AG04449 (cell line): ENCODE measurements at regions not wholly inside any gene's neighbourhood (a gene's known extent, or its start where the extent isn't known, plus 50 kb on each side); places are given as distances from the start of the nearest gene placed in this dataset.
A peak's percentile ranks its signal among the peaks of the same experiment; 100 is the strongest.

Source experiments
- CTCF ChIA-PET: fragments of 350-600 bp; formaldehyde crosslinking; extraction: SDS; loops from one replicate; lab custom pipeline; 2021; ENCODE audit warnings: antibody characterized with exemption; lab: Yijun Ruan, JAX
- POLR2A ChIA-PET: fragments of 400-600, 350-600 bp; formaldehyde crosslinking; extraction: SDS; loops from one replicate; lab custom pipeline; 2020; ENCODE audit warnings: antibody characterized with exemption, inconsistent platforms; lab: Yijun Ruan, JAX
- DNase-seq: peaks from one replicate; pipeline ENCODE4 v3.0.0-alpha.2; 2010; ENCODE audit warnings: low read depth, low spot score
- H3K4me3 ChIP-seq: 2 replicates; pipeline ENCODE4 v1.5.1; 2011; ENCODE audit warnings: low read depth, mild to moderate bottlenecking, control low read depth, low read length
- CTCF ChIP-seq: IDR thresholded peaks from one replicate; pipeline ENCODE4 v1.5.1; 2011; ENCODE audit warnings: mild to moderate bottlenecking, moderate library complexity, low read length, control low read depth, inconsistent platforms; ENCODE audit not compliant: insufficient read depth; ENCODE audit errors: missing control alignments

GRCh38 chr3:43996379-43997301, 245.0 kb upstream of the TOPAZ1 start:
- CTCF ChIA-PET: interaction anchor here (0.8 to 2.2 kb wide), 10 partner anchors 11 to 238 kb away, joined by 3 to 15 read pairs (median 4); no protein-coding TSS in a partner anchor
- peak overlapping the region; percentile 89 for H3K4me3 ChIP-seq

GRCh38 chr3:43997316-43997715, 244.4 kb upstream of the TOPAZ1 start:
- DNase-seq: no peak
- POLR2A ChIA-PET: no interaction called here
- CTCF ChIA-PET: interaction anchor here (0.9 to 1.0 kb wide), 2 partner anchors 229 to 230 kb away, joined by 3 to 4 read pairs; no protein-coding TSS in a partner anchor
- no peak for TF ChIP-seq CTCF
- H3K4me3 ChIP-seq: peak overlapping the region; percentile 89

More at GRCh38 chr3:43996379-43997301, 245.0 kb upstream of the TOPAZ1 start:
- POLR2A ChIA-PET: interaction anchor here (2.0 kb wide), 1 partner anchor 130 kb away, joined by 5 read pairs; no protein-coding TSS in a partner anchor
- no peak for DNase-seq
- TF ChIP-seq CTCF: peak; percentile 61

- peak overlapping the region; percentile 89 for H3K4me3 ChIP-seq
- POLR2A ChIA-PET: no interaction called here
- no peak for TF ChIP-seq CTCF
- DNase-seq: no peak
- CTCF ChIA-PET: interaction anchor here (0.9 to 1.0 kb wide), 2 partner anchors 229 to 231 kb away, joined by 3 to 4 read pairs; no protein-coding TSS in a partner anchor
These were observed 243.8 kb upstream of the TOPAZ1 start for GRCh38 chr3:43997788-43998369.

- ChIA-PET CTCF (interaction anchor here (0.9 to 1.0 kb wide), 2 partner anchors 230 to 232 kb away, joined by 3 to 4 read pairs; no protein-coding TSS in a partner anchor), POLR2A (no interaction called here)
- no peak for TF ChIP-seq CTCF
- DNase-seq: no peak
- H3K4me3 ChIP-seq: peak overlapping the region; percentile 89
These were observed 243.3 kb upstream of the TOPAZ1 start for GRCh38 chr3:43998370-43998835.

- peak overlapping the region; percentile 89 for H3K4me3 ChIP-seq
- CTCF ChIA-PET: interaction anchor here (1.3 to 2.0 kb wide), 2 partner anchors 115 to 144 kb away, joined by 3 to 7 read pairs; no protein-coding TSS in a partner anchor
- POLR2A ChIA-PET: no interaction called here
- DNase-seq: no peak
- no peak for TF ChIP-seq CTCF
These were observed 242.6 kb upstream of the TOPAZ1 start for GRCh38 chr3:43998836-43999727.
